ENCODE measurements at regions not wholly inside any gene's neighbourhood (a gene's known extent, or its start where the extent isn't known, plus 50 kb on each side); places are given as distances from the start of the nearest gene placed in this dataset.

DNA sequence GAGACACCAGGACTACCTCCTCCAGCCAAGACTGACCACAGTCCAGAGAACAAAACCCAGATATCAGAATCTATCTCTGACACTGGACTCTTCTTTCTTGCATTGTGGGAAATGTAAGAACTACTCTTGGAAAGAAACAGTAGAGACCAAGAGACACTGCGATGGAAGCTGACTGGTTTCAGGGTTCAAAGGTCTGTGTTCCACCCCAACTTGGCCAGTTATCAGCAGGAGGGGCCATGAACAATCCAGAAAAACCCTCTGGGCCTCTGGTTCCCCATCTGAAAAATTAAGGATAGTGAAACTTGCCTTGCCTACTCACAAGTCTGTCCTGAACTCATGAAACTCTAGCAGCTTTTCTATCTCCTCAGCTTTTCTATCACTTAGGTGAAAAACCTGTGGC lies 166.5 kb downstream of the SUCLG1 start:
- DNase-seq (ENCODE audit: low read depth), result no peak
- no peak for TF ChIP-seq CTCF (IDR thresholded peaks at IDR 0.05; ENCODE audit: control insufficient read depth, extremely low read depth, insufficient read depth)
- no peak overlapping the region for H3K4me3 ChIP-seq (ENCODE audit: low read depth, low read length)

- no peak overlapping the region for H3K4me3 ChIP-seq (ENCODE audit: low read depth, low read length)
- no peak for TF ChIP-seq CTCF (IDR thresholded peaks at IDR 0.05; ENCODE audit: control insufficient read depth, extremely low read depth, insufficient read depth)
- DNase-seq (ENCODE audit: low read depth), result no peak
These were observed 168.5 kb downstream of the SUCLG1 start for GRCh38 chr2:84290537-84290936.

- DNase-seq (ENCODE audit: low read depth), result no peak
- TF ChIP-seq CTCF (IDR thresholded peaks at IDR 0.05; ENCODE audit: control insufficient read depth, extremely low read depth, insufficient read depth), result no peak
These were observed 170.8 kb downstream of the SUCLG1 start for GRCh38 chr2:84288293-84288692.

GRCh38 chr2:84286878-84287277 lies 172.2 kb downstream of the SUCLG1 start:
- no peak overlapping the region for H3K4me3 ChIP-seq (ENCODE audit: low read depth, low read length)
- DNase-seq (ENCODE audit: low read depth), result no peak
- TF ChIP-seq CTCF (IDR thresholded peaks at IDR 0.05; ENCODE audit: control insufficient read depth, extremely low read depth, insufficient read depth), result no peak

More at GRCh38 chr2:84288293-84288692, 170.8 kb downstream of the SUCLG1 start:
- no peak overlapping the region for H3K4me3 ChIP-seq (ENCODE audit: low read depth, low read length)

GRCh38 chr2:84285056-84285747 lies 173.9 kb downstream of the SUCLG1 start:
- TF ChIP-seq CTCF (IDR thresholded peaks at IDR 0.05; ENCODE audit: control insufficient read depth, extremely low read depth, insufficient read depth), result no peak
- no peak for DNase-seq (ENCODE audit: low read depth)
- no peak overlapping the region for H3K4me3 ChIP-seq (ENCODE audit: low read depth, low read length)

- TF ChIP-seq CTCF (IDR thresholded peaks at IDR 0.05; ENCODE audit: control insufficient read depth, extremely low read depth, insufficient read depth), result no peak
- no peak overlapping the region for H3K4me3 ChIP-seq (ENCODE audit: low read depth, low read length)
- no peak for DNase-seq (ENCODE audit: low read depth)
These were observed 175.6 kb downstream of the SUCLG1 start for GRCh38 chr2:84283506-84283905.

- DNase-seq (ENCODE audit: low read depth), result no peak
- H3K4me3 ChIP-seq (ENCODE audit: low read depth, low read length), result no peak overlapping the region
- TF ChIP-seq CTCF (IDR thresholded peaks at IDR 0.05; ENCODE audit: control insufficient read depth, extremely low read depth, insufficient read depth), result no peak
These were observed 177.6 kb downstream of the SUCLG1 start for GRCh38 chr2:84281510-84281909.
